OCI-LY1 (cell line): ENCODE measurements at regions not wholly inside any gene's neighbourhood (a gene's known extent, or its start where the extent isn't known, plus 50 kb on each side); places are given as distances from the start of the nearest gene placed in this dataset.

Experiments
- H2AFZ ChIP-seq: fragments of 200-600 bp; sonication (generic), shearing (Covaris generic); 2 replicates; pipeline ENCODE4 v1.6.0; 2014; ENCODE audit warnings: antibody characterized with exemption, mild to moderate bottlenecking, low read length
- H3F3A ChIP-seq: fragments of 200-600 bp; sonication (generic), shearing (Covaris generic); 2 replicates; pipeline ENCODE4 v1.6.0; 2014; ENCODE audit warnings: mild to moderate bottlenecking, antibody characterized with exemption, low read length, moderate library complexity; ENCODE audit not compliant: insufficient read depth
- H3K27ac ChIP-seq: fragments of 200-600 bp; sonication (generic); 2 replicates; pipeline ENCODE4 v1.5.1; 2014; ENCODE audit warnings: low read length, mixed run types, mild to moderate bottlenecking, low read depth; ENCODE audit not compliant: poor library complexity, severe bottlenecking
- H3K27me3 ChIP-seq: fragments of 200-600 bp; sonication (generic); 2 replicates; pipeline ENCODE4 v1.6.0; 2014; ENCODE audit warnings: antibody characterized with exemption, mild to moderate bottlenecking, low read length, moderate library complexity; ENCODE audit not compliant: insufficient read depth
- H3K36me3 ChIP-seq: fragments of 200-600 bp; sonication (generic); 2 replicates; pipeline ENCODE4 v1.6.1; 2014; ENCODE audit warnings: mild to moderate bottlenecking, antibody characterized with exemption, low read length, moderate library complexity, mixed read lengths; ENCODE audit not compliant: insufficient read depth
- H3K4me1 ChIP-seq: fragments of 200-600 bp; sonication (generic); 2 replicates; pipeline ENCODE4 v1.5.1; 2014; ENCODE audit warnings: mild to moderate bottlenecking, low read length, moderate library complexity; ENCODE audit not compliant: insufficient read depth, severe bottlenecking
- H3K4me2 ChIP-seq: fragments of 200-600 bp; sonication (generic), shearing (Covaris generic); 2 replicates; pipeline ENCODE4 v1.6.1; 2014; ENCODE audit warnings: low read length
- H3K4me3 ChIP-seq: fragments of 200-600 bp; sonication (generic); 2 replicates; pipeline ENCODE4 v1.5.1; 2014; ENCODE audit warnings: low read length, low read depth, mild to moderate bottlenecking, mixed read lengths; ENCODE audit not compliant: poor library complexity, severe bottlenecking
- H3K79me2 ChIP-seq: fragments of 200-600 bp; shearing (Covaris generic); 2 replicates; pipeline ENCODE4 v1.6.1; 2016; ENCODE audit warnings: mixed run types, low read length, mixed read lengths; ENCODE audit not compliant: insufficient read depth
- H3K9ac ChIP-seq: fragments of 200-600 bp; sonication (generic), shearing (Covaris generic); 2 replicates; pipeline ENCODE4 v1.6.1; 2014; ENCODE audit warnings: mild to moderate bottlenecking, low read length, mixed read lengths
- H3K9me2 ChIP-seq: fragments of 200-600 bp; sonication (generic), shearing (Covaris generic); 2 replicates; pipeline ENCODE4 v1.6.1; 2014; ENCODE audit warnings: low read depth, mild to moderate bottlenecking, low read length, mixed read lengths
- H3K9me3 ChIP-seq: fragments of 200-600 bp; shearing (Covaris generic); 2 replicates; pipeline ENCODE4 v1.6.1; 2014; ENCODE audit warnings: low read length, mixed read lengths
- H4K20me1 ChIP-seq: fragments of 200-600 bp; sonication (generic), shearing (Covaris generic); 2 replicates; pipeline ENCODE4 v1.6.0; 2016; ENCODE audit warnings: mild to moderate bottlenecking, low read length; ENCODE audit not compliant: insufficient read depth
- CTCF ChIP-seq: fragments of 200-600 bp; sonication (generic), shearing (Covaris generic); IDR thresholded peaks from 2 replicates; pipeline ENCODE4 v1.5.1; 2017; ENCODE audit warnings: mild to moderate bottlenecking, antibody characterized with exemption, low read length, moderate library complexity, mixed read lengths
- EZH2 ChIP-seq: fragments of 200-600 bp; sonication (generic), shearing (Covaris generic); IDR thresholded peaks from 2 replicates; pipeline ENCODE4 v1.8.0; 2017; ENCODE audit warnings: borderline replicate concordance, mixed run types, mild to moderate bottlenecking, antibody characterized with exemption, low read length, moderate library complexity, mixed read lengths

GRCh38 chr18:29397536-29397935 lies 1220.6 kb upstream of the CDH2 start:
- Histone ChIP-seq H3F3A (no peaks in the 10 kb centered on the region), H2AFZ (no peak overlapping the region), H3K9me2 (no peaks in the 10 kb centered on the region), H3K36me3 (no peaks in the 10 kb centered on the region), H3K9ac (no peak overlapping the region), H3K9me3 (no peaks in the 10 kb centered on the region), H3K4me2 (no peak overlapping the region), H3K4me1 (no peaks in the 10 kb centered on the region), H3K79me2 (no peaks in the 10 kb centered on the region), H3K4me3 (no peak overlapping the region), H3K27me3 (no peaks in the 10 kb centered on the region), H4K20me1 (no peaks in the 10 kb centered on the region), H3K27ac (no peak overlapping the region)
- TF ChIP-seq CTCF = no peak
- TF ChIP-seq EZH2 = no peak

- Histone ChIP-seq H3K36me3 (no peaks in the 10 kb centered on the region), H3F3A (no peaks in the 10 kb centered on the region), H3K79me2 (no peaks in the 10 kb centered on the region), H3K9ac (no peak overlapping the region), H3K4me3 (no peak overlapping the region), H2AFZ (no peak overlapping the region), H3K27ac (no peak overlapping the region), H3K4me2 (no peak overlapping the region), H4K20me1 (no peaks in the 10 kb centered on the region), H3K27me3 (no peaks in the 10 kb centered on the region), H3K9me3 (no peaks in the 10 kb centered on the region), H3K4me1 (no peaks in the 10 kb centered on the region), H3K9me2 (no peaks in the 10 kb centered on the region)
- TF ChIP-seq EZH2 = no peak
- TF ChIP-seq CTCF = no peak
Observed at GRCh38 chr18:29383311-29384273, 1206.7 kb upstream of the CDH2 start.

GRCh38 chr18:29378651-29379136 lies 1201.8 kb upstream of the CDH2 start:
- Histone ChIP-seq H3K4me3 (no peak overlapping the region), H3K9ac (no peak overlapping the region), H3K9me2 (no peaks in the 10 kb centered on the region), H3K27ac (no peak overlapping the region), H3K79me2 (no peaks in the 10 kb centered on the region), H3K4me2 (no peak overlapping the region), H3K9me3 (no peaks in the 10 kb centered on the region), H3K4me1 (no peaks in the 10 kb centered on the region), H3K27me3 (no peaks in the 10 kb centered on the region), H3F3A (no peaks in the 10 kb centered on the region), H3K36me3 (no peaks in the 10 kb centered on the region), H2AFZ (no peak overlapping the region), H4K20me1 (no peaks in the 10 kb centered on the region)
- TF ChIP-seq CTCF (no peak), EZH2 (no peak)
